ENCODE measurements at regions not wholly inside any gene's neighbourhood (a gene's known extent, or its start where the extent isn't known, plus 50 kb on each side); places are given as distances from the start of the nearest gene placed in this dataset.

DNA sequence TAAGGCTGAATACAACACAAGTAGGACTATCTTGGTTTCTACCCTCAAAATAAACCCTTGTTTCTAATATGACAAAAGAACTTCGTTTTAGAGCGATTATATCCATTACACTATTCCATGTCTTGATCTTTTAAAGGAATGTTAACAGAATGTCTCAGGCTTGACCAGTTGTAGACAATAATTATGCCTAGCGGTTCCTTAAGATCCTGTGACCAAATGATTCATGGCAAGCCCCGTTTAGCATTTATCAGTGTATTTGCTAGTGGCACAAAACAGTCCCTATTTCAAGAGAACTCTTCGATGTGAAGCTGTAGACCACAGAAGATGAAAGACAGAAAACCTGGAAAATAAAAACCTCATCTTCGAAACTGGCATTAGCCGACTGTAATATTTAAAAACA, 200.9 kb upstream of the SOX9 start:
- TF ChIP-seq SIX5 (IDR thresholded peaks at IDR 0.05; ENCODE audit: low read depth, low read length) (no peak), NRF1 (IDR thresholded peaks at IDR 0.05; ENCODE audit: low read depth, low read length) (no peak), EP300 (IDR thresholded peaks at IDR 0.05; ENCODE audit: borderline replicate concordance in 1 of 2, low read depth in 2 of 2, low read length in 2 of 2) (no peak), PHF8 (conservative IDR thresholded peaks at IDR 0.05; ENCODE audit: low read depth, low read length) (no peak), TAF1 (IDR thresholded peaks at IDR 0.05; ENCODE audit: low read depth, low read length) (no peak), CEBPB (IDR thresholded peaks at IDR 0.05; ENCODE audit: low read depth, low read length) (no peak), ASH2L (IDR thresholded peaks at IDR 0.05; ENCODE audit: low read length) (no peak), POLR2AphosphoS5 (IDR thresholded peaks at IDR 0.05; ENCODE audit: low read depth, low read length) (no peak), CHD1 (IDR thresholded peaks at IDR 0.05; ENCODE audit: low read depth, low read length) (no peak), YY1 (IDR thresholded peaks at IDR 0.05; ENCODE audit: low read depth, low read length) (no peak)
- TF ChIP-seq, protein P1, sequence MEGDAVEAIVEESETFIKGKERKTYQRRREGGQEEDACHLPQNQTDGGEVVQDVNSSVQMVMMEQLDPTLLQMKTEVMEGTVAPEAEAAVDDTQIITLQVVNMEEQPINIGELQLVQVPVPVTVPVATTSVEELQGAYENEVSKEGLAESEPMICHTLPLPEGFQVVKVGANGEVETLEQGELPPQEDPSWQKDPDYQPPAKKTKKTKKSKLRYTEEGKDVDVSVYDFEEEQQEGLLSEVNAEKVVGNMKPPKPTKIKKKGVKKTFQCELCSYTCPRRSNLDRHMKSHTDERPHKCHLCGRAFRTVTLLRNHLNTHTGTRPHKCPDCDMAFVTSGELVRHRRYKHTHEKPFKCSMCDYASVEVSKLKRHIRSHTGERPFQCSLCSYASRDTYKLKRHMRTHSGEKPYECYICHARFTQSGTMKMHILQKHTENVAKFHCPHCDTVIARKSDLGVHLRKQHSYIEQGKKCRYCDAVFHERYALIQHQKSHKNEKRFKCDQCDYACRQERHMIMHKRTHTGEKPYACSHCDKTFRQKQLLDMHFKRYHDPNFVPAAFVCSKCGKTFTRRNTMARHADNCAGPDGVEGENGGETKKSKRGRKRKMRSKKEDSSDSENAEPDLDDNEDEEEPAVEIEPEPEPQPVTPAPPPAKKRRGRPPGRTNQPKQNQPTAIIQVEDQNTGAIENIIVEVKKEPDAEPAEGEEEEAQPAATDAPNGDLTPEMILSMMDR (IDR thresholded peaks at IDR 0.05; ENCODE audit: control extremely low read depth in 1 of 3, insufficient read depth in 1 of 3, low read depth in 1 of 3, low read length in 3 of 3): no peak
- TF ChIP-seq, protein P2, sequence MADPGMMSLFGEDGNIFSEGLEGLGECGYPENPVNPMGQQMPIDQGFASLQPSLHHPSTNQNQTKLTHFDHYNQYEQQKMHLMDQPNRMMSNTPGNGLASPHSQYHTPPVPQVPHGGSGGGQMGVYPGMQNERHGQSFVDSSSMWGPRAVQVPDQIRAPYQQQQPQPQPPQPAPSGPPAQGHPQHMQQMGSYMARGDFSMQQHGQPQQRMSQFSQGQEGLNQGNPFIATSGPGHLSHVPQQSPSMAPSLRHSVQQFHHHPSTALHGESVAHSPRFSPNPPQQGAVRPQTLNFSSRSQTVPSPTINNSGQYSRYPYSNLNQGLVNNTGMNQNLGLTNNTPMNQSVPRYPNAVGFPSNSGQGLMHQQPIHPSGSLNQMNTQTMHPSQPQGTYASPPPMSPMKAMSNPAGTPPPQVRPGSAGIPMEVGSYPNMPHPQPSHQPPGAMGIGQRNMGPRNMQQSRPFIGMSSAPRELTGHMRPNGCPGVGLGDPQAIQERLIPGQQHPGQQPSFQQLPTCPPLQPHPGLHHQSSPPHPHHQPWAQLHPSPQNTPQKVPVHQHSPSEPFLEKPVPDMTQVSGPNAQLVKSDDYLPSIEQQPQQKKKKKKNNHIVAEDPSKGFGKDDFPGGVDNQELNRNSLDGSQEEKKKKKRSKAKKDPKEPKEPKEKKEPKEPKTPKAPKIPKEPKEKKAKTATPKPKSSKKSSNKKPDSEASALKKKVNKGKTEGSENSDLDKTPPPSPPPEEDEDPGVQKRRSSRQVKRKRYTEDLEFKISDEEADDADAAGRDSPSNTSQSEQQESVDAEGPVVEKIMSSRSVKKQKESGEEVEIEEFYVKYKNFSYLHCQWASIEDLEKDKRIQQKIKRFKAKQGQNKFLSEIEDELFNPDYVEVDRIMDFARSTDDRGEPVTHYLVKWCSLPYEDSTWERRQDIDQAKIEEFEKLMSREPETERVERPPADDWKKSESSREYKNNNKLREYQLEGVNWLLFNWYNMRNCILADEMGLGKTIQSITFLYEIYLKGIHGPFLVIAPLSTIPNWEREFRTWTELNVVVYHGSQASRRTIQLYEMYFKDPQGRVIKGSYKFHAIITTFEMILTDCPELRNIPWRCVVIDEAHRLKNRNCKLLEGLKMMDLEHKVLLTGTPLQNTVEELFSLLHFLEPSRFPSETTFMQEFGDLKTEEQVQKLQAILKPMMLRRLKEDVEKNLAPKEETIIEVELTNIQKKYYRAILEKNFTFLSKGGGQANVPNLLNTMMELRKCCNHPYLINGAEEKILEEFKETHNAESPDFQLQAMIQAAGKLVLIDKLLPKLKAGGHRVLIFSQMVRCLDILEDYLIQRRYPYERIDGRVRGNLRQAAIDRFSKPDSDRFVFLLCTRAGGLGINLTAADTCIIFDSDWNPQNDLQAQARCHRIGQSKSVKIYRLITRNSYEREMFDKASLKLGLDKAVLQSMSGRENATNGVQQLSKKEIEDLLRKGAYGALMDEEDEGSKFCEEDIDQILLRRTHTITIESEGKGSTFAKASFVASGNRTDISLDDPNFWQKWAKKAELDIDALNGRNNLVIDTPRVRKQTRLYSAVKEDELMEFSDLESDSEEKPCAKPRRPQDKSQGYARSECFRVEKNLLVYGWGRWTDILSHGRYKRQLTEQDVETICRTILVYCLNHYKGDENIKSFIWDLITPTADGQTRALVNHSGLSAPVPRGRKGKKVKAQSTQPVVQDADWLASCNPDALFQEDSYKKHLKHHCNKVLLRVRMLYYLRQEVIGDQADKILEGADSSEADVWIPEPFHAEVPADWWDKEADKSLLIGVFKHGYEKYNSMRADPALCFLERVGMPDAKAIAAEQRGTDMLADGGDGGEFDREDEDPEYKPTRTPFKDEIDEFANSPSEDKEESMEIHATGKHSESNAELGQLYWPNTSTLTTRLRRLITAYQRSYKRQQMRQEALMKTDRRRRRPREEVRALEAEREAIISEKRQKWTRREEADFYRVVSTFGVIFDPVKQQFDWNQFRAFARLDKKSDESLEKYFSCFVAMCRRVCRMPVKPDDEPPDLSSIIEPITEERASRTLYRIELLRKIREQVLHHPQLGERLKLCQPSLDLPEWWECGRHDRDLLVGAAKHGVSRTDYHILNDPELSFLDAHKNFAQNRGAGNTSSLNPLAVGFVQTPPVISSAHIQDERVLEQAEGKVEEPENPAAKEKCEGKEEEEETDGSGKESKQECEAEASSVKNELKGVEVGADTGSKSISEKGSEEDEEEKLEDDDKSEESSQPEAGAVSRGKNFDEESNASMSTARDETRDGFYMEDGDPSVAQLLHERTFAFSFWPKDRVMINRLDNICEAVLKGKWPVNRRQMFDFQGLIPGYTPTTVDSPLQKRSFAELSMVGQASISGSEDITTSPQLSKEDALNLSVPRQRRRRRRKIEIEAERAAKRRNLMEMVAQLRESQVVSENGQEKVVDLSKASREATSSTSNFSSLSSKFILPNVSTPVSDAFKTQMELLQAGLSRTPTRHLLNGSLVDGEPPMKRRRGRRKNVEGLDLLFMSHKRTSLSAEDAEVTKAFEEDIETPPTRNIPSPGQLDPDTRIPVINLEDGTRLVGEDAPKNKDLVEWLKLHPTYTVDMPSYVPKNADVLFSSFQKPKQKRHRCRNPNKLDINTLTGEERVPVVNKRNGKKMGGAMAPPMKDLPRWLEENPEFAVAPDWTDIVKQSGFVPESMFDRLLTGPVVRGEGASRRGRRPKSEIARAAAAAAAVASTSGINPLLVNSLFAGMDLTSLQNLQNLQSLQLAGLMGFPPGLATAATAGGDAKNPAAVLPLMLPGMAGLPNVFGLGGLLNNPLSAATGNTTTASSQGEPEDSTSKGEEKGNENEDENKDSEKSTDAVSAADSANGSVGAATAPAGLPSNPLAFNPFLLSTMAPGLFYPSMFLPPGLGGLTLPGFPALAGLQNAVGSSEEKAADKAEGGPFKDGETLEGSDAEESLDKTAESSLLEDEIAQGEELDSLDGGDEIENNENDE (IDR thresholded peaks at IDR 0.05; ENCODE audit: insufficient replicate concordance, low read length): no peak
